ENCODE measurements at regions not wholly inside any gene's neighbourhood (a gene's known extent, or its start where the extent isn't known, plus 50 kb on each side); places are given as distances from the start of the nearest gene placed in this dataset.

DNA sequence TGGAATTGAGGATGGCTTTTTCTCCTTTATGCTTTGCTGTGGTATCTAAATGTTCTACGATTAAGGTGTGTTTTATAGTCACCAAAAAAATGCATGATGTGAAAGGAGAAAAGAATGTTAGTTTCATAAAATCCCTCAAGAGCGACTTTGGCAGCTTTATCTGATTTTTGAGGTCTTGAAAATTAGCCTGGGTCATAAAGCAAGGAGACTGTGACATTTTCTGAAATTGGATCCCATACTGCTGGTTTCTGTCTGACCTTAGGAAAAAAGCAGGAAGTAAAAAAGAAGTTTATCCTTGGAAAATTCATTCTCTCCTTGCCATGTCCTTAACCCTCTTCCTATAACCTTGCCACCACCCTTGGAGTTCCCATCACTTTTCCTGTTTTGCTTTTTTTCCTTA lies 525.3 kb downstream of the CD83 start (continued):
- TF ChIP-seq, protein P1, sequence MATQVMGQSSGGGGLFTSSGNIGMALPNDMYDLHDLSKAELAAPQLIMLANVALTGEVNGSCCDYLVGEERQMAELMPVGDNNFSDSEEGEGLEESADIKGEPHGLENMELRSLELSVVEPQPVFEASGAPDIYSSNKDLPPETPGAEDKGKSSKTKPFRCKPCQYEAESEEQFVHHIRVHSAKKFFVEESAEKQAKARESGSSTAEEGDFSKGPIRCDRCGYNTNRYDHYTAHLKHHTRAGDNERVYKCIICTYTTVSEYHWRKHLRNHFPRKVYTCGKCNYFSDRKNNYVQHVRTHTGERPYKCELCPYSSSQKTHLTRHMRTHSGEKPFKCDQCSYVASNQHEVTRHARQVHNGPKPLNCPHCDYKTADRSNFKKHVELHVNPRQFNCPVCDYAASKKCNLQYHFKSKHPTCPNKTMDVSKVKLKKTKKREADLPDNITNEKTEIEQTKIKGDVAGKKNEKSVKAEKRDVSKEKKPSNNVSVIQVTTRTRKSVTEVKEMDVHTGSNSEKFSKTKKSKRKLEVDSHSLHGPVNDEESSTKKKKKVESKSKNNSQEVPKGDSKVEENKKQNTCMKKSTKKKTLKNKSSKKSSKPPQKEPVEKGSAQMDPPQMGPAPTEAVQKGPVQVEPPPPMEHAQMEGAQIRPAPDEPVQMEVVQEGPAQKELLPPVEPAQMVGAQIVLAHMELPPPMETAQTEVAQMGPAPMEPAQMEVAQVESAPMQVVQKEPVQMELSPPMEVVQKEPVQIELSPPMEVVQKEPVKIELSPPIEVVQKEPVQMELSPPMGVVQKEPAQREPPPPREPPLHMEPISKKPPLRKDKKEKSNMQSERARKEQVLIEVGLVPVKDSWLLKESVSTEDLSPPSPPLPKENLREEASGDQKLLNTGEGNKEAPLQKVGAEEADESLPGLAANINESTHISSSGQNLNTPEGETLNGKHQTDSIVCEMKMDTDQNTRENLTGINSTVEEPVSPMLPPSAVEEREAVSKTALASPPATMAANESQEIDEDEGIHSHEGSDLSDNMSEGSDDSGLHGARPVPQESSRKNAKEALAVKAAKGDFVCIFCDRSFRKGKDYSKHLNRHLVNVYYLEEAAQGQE (IDR thresholded peaks at IDR 0.05; ENCODE audit: borderline replicate concordance) = no peak

DNA sequence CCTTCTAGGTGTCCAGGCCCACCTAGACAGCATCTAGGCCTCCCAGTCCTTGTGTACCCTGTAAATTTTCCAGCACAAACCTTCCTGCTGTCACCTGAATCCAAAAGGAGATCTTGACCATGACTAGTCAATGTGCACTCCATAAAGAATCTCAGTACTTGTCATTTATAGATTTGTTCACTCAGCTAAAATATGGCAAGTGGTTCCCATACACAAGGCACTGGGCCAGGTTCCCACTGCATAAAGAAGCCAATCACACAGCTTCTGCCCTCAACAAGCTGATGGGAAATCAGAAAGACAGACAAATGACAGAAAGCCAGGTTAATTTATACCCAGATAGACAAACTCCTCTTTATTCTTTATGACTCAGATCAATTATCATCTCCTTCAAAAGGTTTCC lies 526.8 kb downstream of the CD83 start:
- Histone ChIP-seq H3K9ac (ENCODE audit: low read length) (no peak overlapping the region), H2AFZ (ENCODE audit: low read depth, low read length) (no peak overlapping the region), H3K9me3 (ENCODE audit: low read length) (no peaks in the 10 kb centered on the region), H4K20me1 (ENCODE audit: insufficient read depth) (no peaks in the 10 kb centered on the region), H3K9me2 (ENCODE audit: insufficient read depth, low read length) (no peaks in the 10 kb centered on the region), H3K36me3 (ENCODE audit: insufficient read depth, low read length) (no peaks in the 10 kb centered on the region), H3K27ac (ENCODE audit: low read length) (no peak overlapping the region), H3K4me3 (ENCODE audit: low read length) (no peak overlapping the region), H3F3A (ENCODE audit: insufficient read depth, low read length, poor library complexity, severe bottlenecking) (no peaks in the 10 kb centered on the region), H3K4me2 (ENCODE audit: low read length) (no peak overlapping the region), H3K79me2 (replicated peaks; ENCODE audit: insufficient read depth, low read length) (no peaks in the 10 kb centered on the region), H3K27me3 (ENCODE audit: insufficient read depth, low read depth, low read length) (no peaks in the 10 kb centered on the region)
- TF ChIP-seq EP300 (conservative IDR thresholded peaks at IDR 0.05; ENCODE audit: poor library complexity, severe bottlenecking) (no peak), RAD21 (conservative IDR thresholded peaks at IDR 0.05) (no peak), EZH2 (IDR thresholded peaks at IDR 0.05; ENCODE audit: borderline replicate concordance, insufficient read depth, low read length, poor library complexity, severe bottlenecking) (no peak), MXI1 (conservative IDR thresholded peaks at IDR 0.05; ENCODE audit: poor library complexity, severe bottlenecking) (no peak), POLR2AphosphoS5 (IDR thresholded peaks at IDR 0.05) (no peak), TAF1 (IDR thresholded peaks at IDR 0.05; ENCODE audit: low read depth) (no peak), SMC3 (conservative IDR thresholded peaks at IDR 0.05; ENCODE audit: poor library complexity) (no peak)
- TF ChIP-seq, protein P2, sequence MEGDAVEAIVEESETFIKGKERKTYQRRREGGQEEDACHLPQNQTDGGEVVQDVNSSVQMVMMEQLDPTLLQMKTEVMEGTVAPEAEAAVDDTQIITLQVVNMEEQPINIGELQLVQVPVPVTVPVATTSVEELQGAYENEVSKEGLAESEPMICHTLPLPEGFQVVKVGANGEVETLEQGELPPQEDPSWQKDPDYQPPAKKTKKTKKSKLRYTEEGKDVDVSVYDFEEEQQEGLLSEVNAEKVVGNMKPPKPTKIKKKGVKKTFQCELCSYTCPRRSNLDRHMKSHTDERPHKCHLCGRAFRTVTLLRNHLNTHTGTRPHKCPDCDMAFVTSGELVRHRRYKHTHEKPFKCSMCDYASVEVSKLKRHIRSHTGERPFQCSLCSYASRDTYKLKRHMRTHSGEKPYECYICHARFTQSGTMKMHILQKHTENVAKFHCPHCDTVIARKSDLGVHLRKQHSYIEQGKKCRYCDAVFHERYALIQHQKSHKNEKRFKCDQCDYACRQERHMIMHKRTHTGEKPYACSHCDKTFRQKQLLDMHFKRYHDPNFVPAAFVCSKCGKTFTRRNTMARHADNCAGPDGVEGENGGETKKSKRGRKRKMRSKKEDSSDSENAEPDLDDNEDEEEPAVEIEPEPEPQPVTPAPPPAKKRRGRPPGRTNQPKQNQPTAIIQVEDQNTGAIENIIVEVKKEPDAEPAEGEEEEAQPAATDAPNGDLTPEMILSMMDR (IDR thresholded peaks at IDR 0.05; ENCODE audit: poor library complexity, severe bottlenecking) = no peak
- TF ChIP-seq, protein P1 (IDR thresholded peaks at IDR 0.05; ENCODE audit: borderline replicate concordance) = no peak
